AG04450 (cell line): ENCODE measurements at regions not wholly inside any gene's neighbourhood (a gene's known extent, or its start where the extent isn't known, plus 50 kb on each side); places are given as distances from the start of the nearest gene placed in this dataset.
A peak's percentile ranks its signal among the peaks of the same experiment; 100 is the strongest.

Experiments used
- CTCF ChIA-PET: fragments of 300-600, 350-600 bp; formaldehyde crosslinking; extraction: SDS; loops from one replicate; lab custom pipeline; 2022; ENCODE audit warnings: antibody characterized with exemption, inconsistent platforms; lab: Charles Lee
- POLR2A ChIA-PET: fragments of 350-600 bp; formaldehyde crosslinking; extraction: SDS; loops from one replicate; lab custom pipeline; 2021; ENCODE audit warnings: antibody characterized with exemption, inconsistent platforms; lab: Yijun Ruan, JAX
- DNase-seq: peaks from one replicate; pipeline ENCODE4 v3.0.0-alpha.2; 2011; ENCODE audit warnings: low read depth, low spot score
- H3K27ac ChIP-seq: one replicate; pipeline ENCODE4 v1.5.1; 2012; ENCODE audit warnings: low read depth, low read length, control low read depth
- H3K27me3 ChIP-seq: one replicate; pipeline ENCODE4 v1.6.0; 2012; ENCODE audit warnings: low read length; ENCODE audit not compliant: control insufficient read depth, insufficient read depth
- H3K4me3 ChIP-seq: 2 replicates; pipeline ENCODE4 v1.5.1; 2011; ENCODE audit warnings: mild to moderate bottlenecking, low read depth, low read length, control low read depth
- H3K9me3 ChIP-seq: 2 replicates; pipeline ENCODE4 v1.5.1; 2012; ENCODE audit warnings: low read length; ENCODE audit not compliant: control insufficient read depth, insufficient read depth
- TF ChIP-seq, protein P1 (sequence below): IDR thresholded peaks from 2 replicates; pipeline ENCODE4 v1.5.1; 2011; ENCODE audit warnings: low read depth, low read length, control low read depth, inconsistent platforms

DNA sequence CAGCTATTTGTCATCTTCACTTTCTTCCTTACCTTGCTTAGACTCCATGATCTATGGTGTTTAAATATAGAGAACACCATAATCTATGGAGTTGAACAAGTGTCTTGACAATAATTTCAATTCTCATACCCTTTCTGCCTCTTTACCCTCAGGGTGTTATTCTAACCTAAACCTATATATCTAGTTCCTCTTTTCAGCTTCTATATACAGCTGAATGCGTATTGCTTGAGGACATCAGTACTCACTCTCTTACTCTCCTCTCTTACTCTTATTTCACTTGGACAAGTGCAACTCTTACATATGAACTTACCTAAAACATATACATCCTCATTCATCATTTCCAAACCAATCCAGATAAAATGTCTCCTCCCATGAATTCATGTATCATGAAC lies 187.1 kb downstream of the RAP2B start:
- ChIA-PET POLR2A (no interaction called here), CTCF (no interaction called here)
- no peak for DNase-seq
- Histone ChIP-seq H3K9me3 (no peaks in the 10 kb centered on the region; the same call in 1 of the 2 replicates), H3K27me3 (no peaks in the 10 kb centered on the region), H3K27ac (no peak overlapping the region), H3K4me3 (no peak overlapping the region)
- TF ChIP-seq, protein P1, sequence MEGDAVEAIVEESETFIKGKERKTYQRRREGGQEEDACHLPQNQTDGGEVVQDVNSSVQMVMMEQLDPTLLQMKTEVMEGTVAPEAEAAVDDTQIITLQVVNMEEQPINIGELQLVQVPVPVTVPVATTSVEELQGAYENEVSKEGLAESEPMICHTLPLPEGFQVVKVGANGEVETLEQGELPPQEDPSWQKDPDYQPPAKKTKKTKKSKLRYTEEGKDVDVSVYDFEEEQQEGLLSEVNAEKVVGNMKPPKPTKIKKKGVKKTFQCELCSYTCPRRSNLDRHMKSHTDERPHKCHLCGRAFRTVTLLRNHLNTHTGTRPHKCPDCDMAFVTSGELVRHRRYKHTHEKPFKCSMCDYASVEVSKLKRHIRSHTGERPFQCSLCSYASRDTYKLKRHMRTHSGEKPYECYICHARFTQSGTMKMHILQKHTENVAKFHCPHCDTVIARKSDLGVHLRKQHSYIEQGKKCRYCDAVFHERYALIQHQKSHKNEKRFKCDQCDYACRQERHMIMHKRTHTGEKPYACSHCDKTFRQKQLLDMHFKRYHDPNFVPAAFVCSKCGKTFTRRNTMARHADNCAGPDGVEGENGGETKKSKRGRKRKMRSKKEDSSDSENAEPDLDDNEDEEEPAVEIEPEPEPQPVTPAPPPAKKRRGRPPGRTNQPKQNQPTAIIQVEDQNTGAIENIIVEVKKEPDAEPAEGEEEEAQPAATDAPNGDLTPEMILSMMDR: no peak

DNA sequence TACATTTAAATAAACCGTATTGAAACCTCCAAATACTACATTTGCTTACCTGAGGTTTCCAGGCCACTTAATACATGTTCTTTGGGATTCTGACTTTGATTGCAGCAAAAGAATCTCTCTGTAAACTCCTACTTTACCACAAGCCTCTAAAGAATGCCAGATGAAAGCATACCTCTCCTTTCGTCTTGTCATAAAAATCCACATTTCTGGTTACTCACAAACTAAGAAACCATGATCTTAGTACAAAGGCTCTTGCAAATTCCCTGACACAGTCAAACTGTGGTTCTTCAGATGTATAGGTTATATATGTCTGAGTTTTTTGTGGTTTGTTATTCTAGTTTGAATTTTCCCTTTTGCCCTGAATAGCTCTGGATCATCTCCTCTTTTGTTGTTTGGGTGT lies 188.4 kb downstream of the RAP2B start:
- ChIA-PET CTCF (no interaction called here), POLR2A (interaction anchor here (0.8 kb wide), 1 partner anchor 55 kb away, joined by 3 read pairs; no protein-coding TSS in a partner anchor)
- no peak overlapping the region for H3K4me3 ChIP-seq
- no peaks in the 10 kb centered on the region for H3K27me3 ChIP-seq
- no peak overlapping the region for H3K27ac ChIP-seq
- H3K9me3 ChIP-seq: no peaks in the 10 kb centered on the region; the same call in 1 of the 2 replicates
- peak; percentile 63 for DNase-seq
- TF ChIP-seq, protein P1: no peak

DNA sequence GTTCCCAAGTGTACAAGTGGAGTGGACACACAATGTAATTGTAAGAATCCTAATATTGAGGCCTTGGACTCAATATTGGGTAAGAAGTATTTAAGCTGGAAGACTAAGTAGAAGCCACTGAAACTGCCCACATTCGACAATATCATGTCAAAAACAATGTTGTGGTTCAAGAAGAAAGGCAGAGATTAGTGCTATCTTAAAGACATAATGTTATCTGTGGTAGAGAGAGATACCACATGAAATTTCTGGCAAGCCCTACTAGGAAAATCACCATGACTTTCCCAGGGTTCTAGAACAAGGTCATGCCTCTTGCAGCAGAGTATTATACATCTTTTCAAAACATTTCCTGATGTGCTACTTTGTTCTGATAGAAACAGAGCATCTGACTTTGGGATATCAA lies 192.6 kb downstream of the RAP2B start:
- no peak overlapping the region for H3K27ac ChIP-seq
- POLR2A ChIA-PET: no interaction called here
- no peaks in the 10 kb centered on the region for H3K27me3 ChIP-seq
- TF ChIP-seq, protein P1: no peak
- CTCF ChIA-PET: no interaction called here
- no peak for DNase-seq
- no peak overlapping the region for H3K4me3 ChIP-seq
- H3K9me3 ChIP-seq: no peaks in the 10 kb centered on the region; the same call in 1 of the 2 replicates

DNA sequence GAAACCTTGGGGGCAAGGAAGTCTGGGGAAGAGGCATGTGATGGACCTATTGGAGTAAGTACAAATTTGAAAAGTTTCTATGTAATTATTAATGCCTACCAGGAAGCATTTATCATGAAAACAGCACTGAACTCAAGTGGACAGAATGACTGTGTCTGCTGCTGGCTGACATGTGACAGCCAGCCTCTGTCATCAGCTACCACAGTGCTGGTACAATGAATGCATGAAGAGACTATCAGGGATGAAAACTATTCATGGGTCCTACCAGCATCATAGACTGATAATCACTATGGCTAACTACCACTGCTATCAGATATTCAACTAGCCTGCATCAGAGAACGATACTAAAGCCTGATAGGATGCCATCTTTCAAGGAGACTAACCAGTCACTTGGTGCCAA lies 193.5 kb downstream of the RAP2B start:
- ChIA-PET POLR2A (no interaction called here), CTCF (no interaction called here)
- TF ChIP-seq, protein P1: no peak
- Histone ChIP-seq H3K9me3 (no peaks in the 10 kb centered on the region; the same call in 1 of the 2 replicates), H3K27ac (no peak overlapping the region), H3K27me3 (no peaks in the 10 kb centered on the region), H3K4me3 (no peak overlapping the region)
- DNase-seq: no peak

DNA sequence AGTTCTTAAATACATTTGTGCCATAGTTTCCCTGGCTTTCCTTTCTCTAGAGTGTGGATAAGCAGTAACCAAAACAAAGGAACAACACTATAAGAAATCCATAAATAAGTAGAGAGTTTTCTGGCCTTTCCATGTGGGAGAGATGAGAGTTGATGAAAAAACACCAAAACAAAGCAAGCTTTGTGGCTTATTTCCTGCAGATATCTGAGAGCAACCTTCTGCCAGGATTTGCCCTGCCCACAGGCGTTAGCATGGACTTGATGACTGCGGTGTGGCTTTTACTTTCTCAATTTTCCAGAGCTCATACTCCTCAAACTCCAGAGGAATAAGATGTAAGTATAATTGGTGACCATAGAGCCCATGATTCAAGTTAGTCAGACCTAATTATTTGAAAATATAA lies 194.9 kb downstream of the RAP2B start:
- Histone ChIP-seq H3K27me3 (no peaks in the 10 kb centered on the region), H3K9me3 (no peaks in the 10 kb centered on the region), H3K4me3 (no peak overlapping the region), H3K27ac (no peak overlapping the region)
- no peak for DNase-seq
- POLR2A ChIA-PET: no interaction called here
- TF ChIP-seq, protein P1: no peak
- CTCF ChIA-PET: interaction anchor here (0.6 kb wide), 1 partner anchor 115 kb away, joined by 3 read pairs; no protein-coding TSS in a partner anchor
